Esophagus muscularis mucosa (tissue), 4 donors: ENCODE measurements at regions not wholly inside any gene's neighbourhood (a gene's known extent, or its start where the extent isn't known, plus 50 kb on each side); places are given as distances from the start of the nearest gene placed in this dataset.

Experiments
- DNase-seq: peaks from one replicate; pipeline ENCODE4 v3.0.0-alpha.2; 2017; ENCODE audit errors: extremely low spot score
- H3K27ac ChIP-seq, 4 donors: fragments of 200-600 bp; sonication (generic); replicated peaks in 1 of 4; 1 replicate in 3 of 4; 2 replicates in 1 of 4; pipeline ENCODE4 v1.5.1; 2016 to 2019; ENCODE audit warnings: mild to moderate bottlenecking in 1 of 4
- H3K27me3 ChIP-seq, 4 donors: fragments of 200-600 bp; sonication (generic); one replicate each; pipeline versions ENCODE4 v1.5.1 to v1.6.0; 2016 to 2019
- H3K36me3 ChIP-seq, 4 donors: fragments of 200-600 bp; sonication (generic); one replicate each; pipeline ENCODE4 v1.5.1; 2016 to 2019
- H3K4me1 ChIP-seq, 4 donors: fragments of 200-600 bp; sonication (generic); one replicate each; pipeline ENCODE4 v1.5.1; 2016 to 2019
- H3K4me3 ChIP-seq, 4 donors: fragments of 200-600 bp; sonication (generic); 1 replicate in 2 of 4; 2 replicates in 2 of 4; pipeline ENCODE4 v1.5.1; 2016 to 2019; ENCODE audit warnings: mild to moderate bottlenecking in 4 of 4, moderate library complexity in 1 of 4
- H3K9me3 ChIP-seq, 4 donors: fragments of 200-600 bp; sonication (generic); 1 replicate in 3 of 4; 2 replicates in 1 of 4; pipeline ENCODE4 v1.5.1; 2016 to 2019
- CTCF ChIP-seq, 3 experiments: fragments of 200-600 bp in 2 of 3; fragments of 450-650 bp in 1 of 3; sonication (generic) in 2 of 3; IDR thresholded peaks; one replicate each; pipeline ENCODE4 v1.5.1; 2017 to 2019; ENCODE audit warnings: antibody characterized with exemption in 3 of 3, mild to moderate bottlenecking in 2 of 3, moderate library complexity in 1 of 3
- EP300 ChIP-seq: sonication (generic); formaldehyde crosslinking; IDR thresholded peaks from one replicate; pipeline ENCODE4 v1.6.1; 2017; ENCODE audit warnings: antibody characterized with exemption
- POLR2A ChIP-seq: fragments of 450-650 bp; IDR thresholded peaks from one replicate; pipeline ENCODE4 v1.6.1; 2017; ENCODE audit warnings: antibody characterized with exemption, moderate library complexity, mild to moderate bottlenecking, low read depth
- POLR2AphosphoS5 ChIP-seq, 2 donors: sonication (generic); formaldehyde crosslinking; IDR thresholded peaks; one replicate each; pipeline ENCODE4 v1.6.1; 2017; ENCODE audit warnings: antibody characterized with exemption in 2 of 2
- WGBS: methylation state at CpG from one replicate; pipeline ENCODE4 v1.1.5; 2018; 5-methylcytosine and 5-hydroxymethylcytosine counted together
- intact Hi-C: fragments of 100-400 bp; cut with DNase I; formaldehyde crosslinking; loops from one replicate; pipeline ENCODE4 v1.15.1; 2023

- Histone ChIP-seq H3K36me3 (no peaks in the 10 kb centered on the region), H3K4me3 (no peak overlapping the region), H3K27me3 (no peaks in the 10 kb centered on the region), H3K27ac (no peak overlapping the region), H3K9me3 (peaks cover 0 to 4% (median 0%) of the 10 kb centered on the region in 4 donors), H3K4me1 (no peaks in the 10 kb centered on the region)
- no peak for DNase-seq
- 43% methylated on average over 6 of the region's 6 CpGs for WGBS
- intact Hi-C loops = no loop called here
- no peak for TF ChIP-seq EP300
- TF ChIP-seq CTCF (IDR thresholded peaks at IDR 0.05) = no peak
- no peak for TF ChIP-seq POLR2AphosphoS5 (IDR thresholded peaks at IDR 0.05)
- TF ChIP-seq POLR2A = no peak
Observed at GRCh38 chrX:36804066-36804465, 204.1 kb upstream of the FAM47C start.

- Histone ChIP-seq H3K9me3 (no peaks in the 10 kb centered on the region), H3K36me3 (no peaks in the 10 kb centered on the region), H3K4me3 (no peak overlapping the region), H3K4me1 (no peaks in the 10 kb centered on the region), H3K27ac (no peak overlapping the region), H3K27me3 (peaks cover 0 to 4% (median 0%) of the 10 kb centered on the region in 4 donors)
- no peak for DNase-seq
- WGBS = 76% methylated on average over 3 of the region's 3 CpGs
- TF ChIP-seq CTCF (IDR thresholded peaks at IDR 0.05) = no peak
- TF ChIP-seq POLR2A = no peak
- TF ChIP-seq EP300 = no peak
- intact Hi-C loops = no loop called here
Observed at GRCh38 chrX:36844857-36845256, 163.3 kb upstream of the FAM47C start.

GRCh38 chrX:36847496-36847895 lies 160.7 kb upstream of the FAM47C start:
- TF ChIP-seq POLR2AphosphoS5 (IDR thresholded peaks at IDR 0.05) (no peak), POLR2A (no peak), CTCF (IDR thresholded peaks at IDR 0.05) (no peak), EP300 (no peak)
- no peak for DNase-seq
- Histone ChIP-seq H3K36me3 (no peaks in the 10 kb centered on the region), H3K4me3 (no peak overlapping the region), H3K27ac (no peak overlapping the region), H3K4me1 (no peaks in the 10 kb centered on the region), H3K27me3 (peaks cover 0 to 4% (median 0%) of the 10 kb centered on the region in 4 donors), H3K9me3 (no peaks in the 10 kb centered on the region)
- intact Hi-C loops = no loop called here
- WGBS = 42% methylated on average over 4 of the region's 4 CpGs

- no peak overlapping the region for H3K4me3 ChIP-seq
- H3K9me3 ChIP-seq = no peaks in the 10 kb centered on the region
- WGBS = 45% methylated on average over 2 of the region's 2 CpGs
- H3K27ac ChIP-seq = no peak overlapping the region
- intact Hi-C loops = no loop called here
- TF ChIP-seq CTCF (IDR thresholded peaks at IDR 0.05) (no peak), POLR2AphosphoS5 (IDR thresholded peaks at IDR 0.05) (no peak), POLR2A (no peak), EP300 (no peak)
- no peaks in the 10 kb centered on the region for H3K36me3 ChIP-seq
- H3K27me3 ChIP-seq = peaks cover 0 to 4% (median 0%) of the 10 kb centered on the region in 4 donors
- no peak for DNase-seq
- no peaks in the 10 kb centered on the region for H3K4me1 ChIP-seq
Observed at GRCh38 chrX:36849407-36849806, 158.8 kb upstream of the FAM47C start.

GRCh38 chrX:36856849-36857248 lies 151.3 kb upstream of the FAM47C start:
- intact Hi-C loops = no loop called here
- H3K27ac ChIP-seq = no peak overlapping the region
- no peaks in the 10 kb centered on the region for H3K36me3 ChIP-seq
- no peaks in the 10 kb centered on the region for H3K4me1 ChIP-seq
- H3K4me3 ChIP-seq = no peak overlapping the region
- no peaks in the 10 kb centered on the region for H3K27me3 ChIP-seq
- DNase-seq = no peak
- no peak for TF ChIP-seq POLR2AphosphoS5 (IDR thresholded peaks at IDR 0.05)
- TF ChIP-seq POLR2A = no peak
- TF ChIP-seq EP300 = no peak
- TF ChIP-seq CTCF (IDR thresholded peaks at IDR 0.05) = no peak
- 82% methylated on average over 3 of the region's 3 CpGs for WGBS
- H3K9me3 ChIP-seq = no peaks in the 10 kb centered on the region
